ENCODE measurements at regions not wholly inside any gene's neighbourhood (a gene's known extent, or its start where the extent isn't known, plus 50 kb on each side); places are given as distances from the start of the nearest gene placed in this dataset.
"Not testable (repeated sequence)": the region's sequence is repeated elsewhere in the genome, so short reads cannot be mapped to it uniquely, and the experiment has no call there.

DNA sequence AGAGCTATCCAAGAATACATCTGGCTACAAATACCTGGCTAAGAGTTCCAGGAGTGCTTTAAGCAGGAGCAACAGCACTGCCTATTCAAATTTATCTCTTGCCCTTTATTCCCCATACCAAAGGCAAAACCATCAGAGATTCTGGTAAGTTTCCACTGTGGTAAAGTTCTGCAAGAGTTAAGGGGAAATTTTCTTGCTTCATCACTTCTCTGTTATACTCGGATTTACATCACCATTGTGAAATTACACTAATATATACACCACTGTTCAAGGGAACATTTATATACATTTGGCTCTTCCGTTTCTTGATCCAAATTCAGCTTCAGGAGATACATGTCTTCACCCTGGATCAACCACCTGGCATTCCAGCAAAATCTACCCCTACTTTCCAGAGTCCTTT is 70.8 kb upstream of the PTPN13 start:
- DNase-seq (ENCODE audit: low read depth): no peak

- not testable (repeated sequence) for DNase-seq (ENCODE audit: low read depth)
These were observed 66.4 kb upstream of the PTPN13 start for GRCh38 chr4:86527713-86528112.

GRCh38 chr4:86529436-86529835 is 64.7 kb upstream of the PTPN13 start:
- no peak for DNase-seq (ENCODE audit: low read depth)

- DNase-seq (ENCODE audit: low read depth): no peak
These were observed 63.9 kb upstream of the PTPN13 start for GRCh38 chr4:86530183-86530582.

- no peak for DNase-seq (ENCODE audit: low read depth)
These were observed 62.7 kb upstream of the PTPN13 start for GRCh38 chr4:86531440-86531839.

DNA sequence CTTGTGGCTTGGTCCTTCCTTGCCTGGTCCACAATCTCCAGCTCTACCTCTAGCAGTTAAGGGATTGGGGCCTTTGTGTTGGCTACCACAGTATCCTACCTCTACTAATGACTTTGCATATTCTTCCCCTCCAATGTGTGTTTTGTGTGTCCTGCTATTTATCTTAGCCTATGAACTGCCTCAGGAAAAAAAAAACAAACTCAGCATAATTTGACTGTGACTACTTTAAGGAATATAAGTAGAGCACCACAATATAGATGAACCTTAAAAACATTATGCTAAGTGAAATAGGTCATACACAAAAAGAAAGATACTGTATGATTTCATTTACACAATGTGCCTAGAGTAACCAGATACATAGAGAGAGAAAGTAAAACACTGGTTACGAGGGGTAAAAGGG is 61.3 kb upstream of the PTPN13 start:
- DNase-seq (ENCODE audit: low read depth): no peak

- no peak for DNase-seq (ENCODE audit: low read depth)
These were observed 58.0 kb upstream of the PTPN13 start for GRCh38 chr4:86536151-86536550.

GRCh38 chr4:86542319-86543027 is 51.6 kb upstream of the PTPN13 start:
- no peak for DNase-seq (ENCODE audit: low read depth)

DNA sequence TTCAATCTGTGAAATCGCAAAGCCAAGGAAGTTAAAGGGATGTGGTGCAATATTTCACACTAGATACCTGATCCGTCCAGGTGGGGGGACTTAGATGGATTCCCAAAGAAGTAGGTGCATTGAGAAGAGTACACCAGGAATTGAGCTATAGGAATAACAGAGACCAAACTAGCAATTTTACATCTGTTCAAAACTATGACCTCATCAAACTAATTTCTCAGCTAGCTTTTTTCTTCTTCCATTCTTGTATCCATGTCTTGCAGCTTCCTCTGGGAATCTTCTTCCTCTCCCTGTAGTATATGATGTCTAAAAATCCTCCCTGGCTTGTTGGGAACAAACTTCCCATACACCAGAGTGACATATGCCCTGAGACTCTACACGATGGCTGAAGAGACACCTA is 51.0 kb upstream of the PTPN13 start:
- no peak for DNase-seq (ENCODE audit: low read depth)

GRCh38 chr4:86543560-86544309 is 50.4 kb upstream of the PTPN13 start:
- DNase-seq (ENCODE audit: low read depth): no peak

- DNase-seq (ENCODE audit: low read depth): no peak
These were observed 49.7 kb upstream of the PTPN13 start for GRCh38 chr4:86544310-86544966.
